HG02852 (cell line): ENCODE measurements at regions not wholly inside any gene's neighbourhood (a gene's known extent, or its start where the extent isn't known, plus 50 kb on each side); places are given as distances from the start of the nearest gene placed in this dataset.
"Not testable (repeated sequence)": the region's sequence is repeated elsewhere in the genome, so short reads cannot be mapped to it uniquely, and the experiment has no call there.

Source experiments
- ATAC-seq: cut with Tn5 transposase; IDR thresholded peaks from one replicate; pipeline ENCODE4 v1.9.1; 2021; ENCODE audit warnings: mild to moderate bottlenecking, moderate library complexity; ENCODE audit not compliant: unreplicated experiment

GRCh38 chr5:166582416-166582815 is 1709.0 kb upstream of the WWC1 start:
- ATAC-seq = no peak

- no peak for ATAC-seq
These were observed 1696.9 kb upstream of the WWC1 start for GRCh38 chr5:166594567-166594966.

- ATAC-seq = no peak
These were observed 1696.0 kb upstream of the WWC1 start for GRCh38 chr5:166595274-166595951.

- no peak for ATAC-seq
These were observed 1695.4 kb upstream of the WWC1 start for GRCh38 chr5:166596043-166596442.

GRCh38 chr5:166602271-166602670 is 1689.2 kb upstream of the WWC1 start:
- ATAC-seq = no peak

GRCh38 chr5:166617507-166617906 is 1673.9 kb upstream of the WWC1 start:
- no peak for ATAC-seq

GRCh38 chr5:166618526-166618925 is 1672.9 kb upstream of the WWC1 start:
- ATAC-seq = no peak

- ATAC-seq = no peak
These were observed 1666.9 kb upstream of the WWC1 start for GRCh38 chr5:166624573-166624972.

- no peak for ATAC-seq
These were observed 1666.1 kb upstream of the WWC1 start for GRCh38 chr5:166625210-166625865.

- no peak for ATAC-seq
These were observed 1654.2 kb upstream of the WWC1 start for GRCh38 chr5:166637295-166637694.

GRCh38 chr5:166639151-166639550 is 1652.3 kb upstream of the WWC1 start:
- ATAC-seq = no peak

- ATAC-seq = not testable (repeated sequence)
These were observed 1651.3 kb upstream of the WWC1 start for GRCh38 chr5:166640136-166640535.

- ATAC-seq = no peak
These were observed 1642.7 kb upstream of the WWC1 start for GRCh38 chr5:166648736-166649135.

- no peak for ATAC-seq
These were observed 1641.8 kb upstream of the WWC1 start for GRCh38 chr5:166649676-166650075.

- no peak for ATAC-seq
These were observed 1640.2 kb upstream of the WWC1 start for GRCh38 chr5:166651234-166651633.

- ATAC-seq = no peak
These were observed 1619.6 kb upstream of the WWC1 start for GRCh38 chr5:166671811-166672210.

- ATAC-seq = no peak
These were observed 1619.0 kb upstream of the WWC1 start for GRCh38 chr5:166672431-166672830.

- ATAC-seq = no peak
These were observed 1613.6 kb upstream of the WWC1 start for GRCh38 chr5:166677891-166678290.

GRCh38 chr5:166679331-166679730 is 1612.1 kb upstream of the WWC1 start:
- ATAC-seq = no peak

GRCh38 chr5:166695326-166695725 is 1596.1 kb upstream of the WWC1 start:
- no peak for ATAC-seq

- no peak for ATAC-seq
These were observed 1583.2 kb upstream of the WWC1 start for GRCh38 chr5:166708291-166708690.

GRCh38 chr5:166709691-166710090 is 1581.8 kb upstream of the WWC1 start:
- no peak for ATAC-seq

- no peak for ATAC-seq
These were observed 1581.2 kb upstream of the WWC1 start for GRCh38 chr5:166710271-166710670.
